Activated T-helper 1 cell treated with anti-CD3 and anti-CD28 coated beads, Interleukin-12 subunit alpha, Interleukin-12 subunit beta, Interleukin-2, Interleukin-4 antibody, amounts not matched to agents 30 ng/mL and 10 ng/mL and 1 ng/mL, durations not matched to agents 14 hours and 24 hours and 36 hours (primary cell): ENCODE measurements at regions not wholly inside any gene's neighbourhood (a gene's known extent, or its start where the extent isn't known, plus 50 kb on each side); places are given as distances from the start of the nearest gene placed in this dataset.

Experiments used
- DNase-seq: peaks from one replicate; pipeline ENCODE4 v3.0.0; 2021; ENCODE audit warnings: low spot score
- H3K27ac Mint-ChIP-seq: one replicate; pipeline ENCODE4 v1.8.0; 2021; ENCODE audit warnings: mild to moderate bottlenecking, mixed read lengths
- H3K27me3 Mint-ChIP-seq: one replicate; pipeline ENCODE4 v1.8.0; 2022; ENCODE audit warnings: mild to moderate bottlenecking, moderate library complexity, mixed read lengths; ENCODE audit not compliant: insufficient read depth
- H3K36me3 Mint-ChIP-seq: one replicate; pipeline ENCODE4 v1.8.0; 2021; ENCODE audit warnings: low read depth, mixed read lengths
- H3K4me1 Mint-ChIP-seq: one replicate; pipeline ENCODE4 v1.8.0; 2021; ENCODE audit warnings: low read depth, mixed read lengths
- H3K4me3 Mint-ChIP-seq: one replicate; pipeline ENCODE4 v1.8.0; 2021; ENCODE audit warnings: mild to moderate bottlenecking, moderate library complexity, mixed read lengths
- H3K9me3 Mint-ChIP-seq: one replicate; pipeline ENCODE4 v1.8.0; 2021; ENCODE audit warnings: mixed read lengths
- intact Hi-C: fragments of 100-400 bp; cut with micrococcal nuclease; formaldehyde crosslinking; loops from one replicate; pipeline ENCODE4 v1.15.1; 2024

DNA sequence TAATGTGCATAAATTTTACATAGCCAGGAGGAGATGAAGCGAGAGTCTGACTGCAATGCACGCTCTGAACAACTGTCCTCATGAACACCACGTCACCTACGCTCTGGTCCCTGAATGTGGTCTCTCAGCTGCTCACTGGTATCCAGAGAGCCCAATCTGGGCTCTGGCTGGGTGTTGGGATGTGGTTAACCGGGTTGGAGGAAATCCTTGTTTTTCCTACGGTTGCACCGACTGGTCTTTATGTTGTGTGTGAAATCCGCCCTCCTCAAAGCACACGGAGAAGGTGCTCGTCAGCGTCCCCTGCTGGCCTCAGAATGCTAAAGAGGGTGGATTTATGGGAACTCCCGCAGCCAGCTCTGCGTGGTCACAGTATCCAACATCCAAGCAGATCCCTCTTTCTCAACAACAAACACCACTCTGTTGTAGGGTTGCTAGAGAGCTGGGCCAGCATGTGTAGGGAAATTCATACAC is 51.8 kb upstream of the FAM89A start:
- intact Hi-C loops, result loop anchor here (1.0 kb wide), 2 partner anchors 119 to 175 kb away; no protein-coding TSS in a partner anchor
- Mint-ChIP-seq H3K36me3 (no peaks in the 10 kb centered on the region), H3K27me3 (peaks cover 18% of the 10 kb centered on the region), H3K9me3 (no peaks in the 10 kb centered on the region), H3K4me1 (no peaks in the 10 kb centered on the region), H3K4me3 (no peak overlapping the region), H3K27ac (no peak overlapping the region)
- DNase-seq, result no peak

- H3K4me1 Mint-ChIP-seq, result no peaks in the 10 kb centered on the region
- no peak overlapping the region for H3K27ac Mint-ChIP-seq
- no peaks in the 10 kb centered on the region for H3K9me3 Mint-ChIP-seq
- intact Hi-C loops, result no loop called here
- no peak overlapping the region for H3K4me3 Mint-ChIP-seq
- DNase-seq, result no peak
- peaks cover 15% of the 10 kb centered on the region for H3K27me3 Mint-ChIP-seq
- no peaks in the 10 kb centered on the region for H3K36me3 Mint-ChIP-seq
These were observed 51.4 kb upstream of the FAM89A start for GRCh38 chr1:231091415-231091814.
